ENCODE measurements at regions not wholly inside any gene's neighbourhood (a gene's known extent, or its start where the extent isn't known, plus 50 kb on each side); places are given as distances from the start of the nearest gene placed in this dataset.

GRCh38 chr5:62115014-62115413 lies 191.0 kb upstream of the KIF2A start:
- no peak for TF ChIP-seq MAX (IDR thresholded peaks at IDR 0.05)
- no peak for TF ChIP-seq REST (IDR thresholded peaks at IDR 0.05)
- TF ChIP-seq RAD21 (IDR thresholded peaks at IDR 0.05) = no peak
